OCI-LY3 (cell line): ENCODE measurements at regions not wholly inside any gene's neighbourhood (a gene's known extent, or its start where the extent isn't known, plus 50 kb on each side); places are given as distances from the start of the nearest gene placed in this dataset.

Experiments
- CTCF ChIP-seq: fragments of 200-600, 300-600 bp; sonication (generic); IDR thresholded peaks from 2 replicates; pipeline ENCODE4 v1.5.1; 2014; ENCODE audit warnings: antibody characterized with exemption, low read length, low read depth
- EZH2phosphoT487 ChIP-seq: fragments of 200-600 bp; shearing (Covaris generic); IDR thresholded peaks from 2 replicates; pipeline ENCODE4 v1.6.1; 2018; ENCODE audit warnings: antibody characterized with exemption, mixed run types, low read depth

- TF ChIP-seq CTCF (no peak), EZH2phosphoT487 (no peak)
These were observed 126.3 kb upstream of the CEP162 start for GRCh38 chr6:84353459-84354423.
